Liver (tissue), 8 donors: ENCODE measurements at regions not wholly inside any gene's neighbourhood (a gene's known extent, or its start where the extent isn't known, plus 50 kb on each side); places are given as distances from the start of the nearest gene placed in this dataset.

Experiments
- DNase-seq: peaks from one replicate; pipeline ENCODE4 v3.0.0-alpha.2; 2017; ENCODE audit warnings: low spot score
- H3K27ac ChIP-seq, 2 donors: one replicate each; pipeline ENCODE4 v1.7.0; 2013; ENCODE audit warnings: inconsistent platforms in 2 of 2, low read length in 2 of 2, control low read depth in 1 of 2, low read depth in 1 of 2, mild to moderate bottlenecking in 1 of 2
- H3K27me3 ChIP-seq, 4 donors: one replicate each; pipeline versions ENCODE4 v1.6.1 to v1.7.0; 2013; ENCODE audit warnings: low read length in 3 of 4, inconsistent platforms in 1 of 4, mild to moderate bottlenecking in 1 of 4, moderate library complexity in 1 of 4; ENCODE audit not compliant: control insufficient read depth in 4 of 4, insufficient read depth in 4 of 4
- H3K36me3 ChIP-seq, 4 donors: one replicate each; pipeline versions ENCODE4 v1.6.1 to v1.7.0; 2013; ENCODE audit warnings: low read length in 3 of 4, mild to moderate bottlenecking in 3 of 4, low read depth in 1 of 4, moderate library complexity in 1 of 4; ENCODE audit not compliant: control insufficient read depth in 4 of 4, insufficient read depth in 3 of 4
- H3K4me1 ChIP-seq, 4 donors: one replicate each; pipeline versions ENCODE4 v1.6.1 to v1.7.0; 2013; ENCODE audit warnings: low read length in 3 of 4, mild to moderate bottlenecking in 3 of 4, moderate library complexity in 1 of 4; ENCODE audit not compliant: control insufficient read depth in 4 of 4, insufficient read depth in 4 of 4
- H3K4me3 ChIP-seq, 3 donors: one replicate each; pipeline versions ENCODE4 v1.6.1 to v1.7.0; 2013; ENCODE audit warnings: low read length in 3 of 3, control low read depth in 1 of 3, low read depth in 1 of 3, mild to moderate bottlenecking in 1 of 3
- H3K9ac ChIP-seq, 2 donors: one replicate each; pipeline ENCODE4 v1.7.0; 2013; ENCODE audit warnings: low read length in 2 of 2, mild to moderate bottlenecking in 2 of 2, moderate library complexity in 2 of 2, control low read depth in 1 of 2, low read depth in 1 of 2
- H3K9me3 ChIP-seq, 4 donors: one replicate each; pipeline versions ENCODE4 v1.6.1 to v1.7.0; 2013; ENCODE audit warnings: low read length in 3 of 4; ENCODE audit not compliant: control insufficient read depth in 4 of 4
- ATF3 ChIP-seq: IDR thresholded peaks from 2 replicates; pipeline ENCODE4 v1.6.1; 2016; ENCODE audit warnings: antibody characterized with exemption
- CTCF ChIP-seq: fragments of 150-350 bp; IDR thresholded peaks from 2 replicates; pipeline ENCODE4 v1.5.1; 2017; ENCODE audit warnings: improper control_type of control experiment, low read depth, low read length; ENCODE audit not compliant: missing input control
- EGR1 ChIP-seq, 2 donors: IDR thresholded peaks; 2 replicates each; pipeline ENCODE4 v1.6.1; 2016 to 2018; ENCODE audit warnings: antibody characterized with exemption in 2 of 2, low read depth in 2 of 2
- FOXA1 ChIP-seq: IDR thresholded peaks from 2 replicates; pipeline ENCODE4 v1.6.1; 2016; ENCODE audit warnings: antibody characterized with exemption
- FOXA2 ChIP-seq: IDR thresholded peaks from 2 replicates; pipeline ENCODE4 v1.6.1; 2016; ENCODE audit warnings: antibody characterized with exemption
- GABPA ChIP-seq, 2 donors: IDR thresholded peaks in 1 of 2; conservative IDR thresholded peaks in 1 of 2; 2 replicates each; pipeline ENCODE4 v1.6.1; 2016; ENCODE audit warnings: antibody characterized with exemption in 2 of 2, mild to moderate bottlenecking in 1 of 2, moderate library complexity in 1 of 2
- HNF4A ChIP-seq, 2 donors: conservative IDR thresholded peaks; 2 replicates each; pipeline ENCODE4 v1.6.1; 2016; ENCODE audit warnings: antibody characterized with exemption in 2 of 2, mild to moderate bottlenecking in 2 of 2
- HNF4G ChIP-seq: IDR thresholded peaks from 2 replicates; pipeline ENCODE4 v1.6.1; 2016; ENCODE audit warnings: antibody characterized with exemption
- JUND ChIP-seq, 2 donors: IDR thresholded peaks; 2 replicates each; pipeline ENCODE4 v1.6.1; 2016; ENCODE audit warnings: antibody characterized with exemption in 2 of 2
- MAX ChIP-seq: IDR thresholded peaks from 2 replicates; pipeline ENCODE4 v1.6.1; 2016; ENCODE audit warnings: antibody characterized with exemption
- NR2F2 ChIP-seq: IDR thresholded peaks from 2 replicates; pipeline ENCODE4 v1.6.1; 2016; ENCODE audit warnings: antibody characterized with exemption
- RAD21 ChIP-seq, 2 donors: IDR thresholded peaks; 2 replicates each; pipeline ENCODE4 v1.6.1; 2016; ENCODE audit warnings: antibody characterized with exemption in 2 of 2, mild to moderate bottlenecking in 2 of 2
- REST ChIP-seq: IDR thresholded peaks from 2 replicates; pipeline ENCODE4 v1.6.1; 2016; ENCODE audit warnings: antibody characterized with exemption, mild to moderate bottlenecking
- RXRA ChIP-seq, 2 donors: IDR thresholded peaks; 2 replicates each; pipeline ENCODE4 v1.6.1; 2017 to 2018; ENCODE audit warnings: antibody characterized with exemption in 2 of 2, mild to moderate bottlenecking in 1 of 2
- SP1 ChIP-seq: IDR thresholded peaks from 2 replicates; pipeline ENCODE4 v1.6.1; 2018; ENCODE audit warnings: antibody characterized with exemption, mild to moderate bottlenecking
- TAF1 ChIP-seq: conservative IDR thresholded peaks from 2 replicates; pipeline ENCODE4 v1.6.1; 2016; ENCODE audit warnings: antibody characterized with exemption, mild to moderate bottlenecking
- YY1 ChIP-seq: IDR thresholded peaks from 2 replicates; pipeline ENCODE4 v1.6.1; 2016; ENCODE audit warnings: antibody characterized with exemption, mild to moderate bottlenecking
- ZBTB33 ChIP-seq: IDR thresholded peaks from 2 replicates; pipeline ENCODE4 v1.6.1; 2016; ENCODE audit warnings: antibody characterized with exemption
- WGBS: extraction: QIAGEN DNeasy Blood & Tissue Kit; methylation state at CpG from one replicate; pipeline ENCODE4 v1.1.7; 2013; 5-methylcytosine and 5-hydroxymethylcytosine counted together
- donor health status: healthy.
- donor health status: healthy.
- donor health status: healthy.
- donor health status: healthy.
- donor health status: healthy.

- DNase-seq = no peak
- Histone ChIP-seq H3K9me3 (peaks cover 0 to 3% (median 0%) of the 10 kb centered on the region in 4 donors), H3K4me1 (no peaks in the 10 kb centered on the region), H3K4me3 (no peak overlapping the region), H3K27ac (no peak overlapping the region), H3K27me3 (peaks cover 0 to 6% (median 2%) of the 10 kb centered on the region in 4 donors), H3K9ac (no peak overlapping the region), H3K36me3 (no peaks in the 10 kb centered on the region)
- TF ChIP-seq RXRA (IDR thresholded peaks at IDR 0.05) (no peak), HNF4A (conservative IDR thresholded peaks at IDR 0.05) (no peak), MAX (no peak), HNF4G (no peak), FOXA2 (no peak), EGR1 (IDR thresholded peaks at IDR 0.05; ENCODE audit: low read depth in 2 of 2) (no peak), CTCF (no peak), SP1 (no peak), NR2F2 (no peak), RAD21 (IDR thresholded peaks at IDR 0.05) (no peak), ZBTB33 (no peak), REST (no peak), FOXA1 (no peak), ATF3 (no peak), GABPA (IDR thresholded peaks at IDR 0.05 in 1 of 2, conservative IDR thresholded peaks at IDR 0.05 in 1 of 2) (no peak), JUND (IDR thresholded peaks at IDR 0.05) (no peak), TAF1 (no peak), YY1 (no peak)
- 33% methylated on average over 11 of the region's 11 CpGs for WGBS
Observed at GRCh38 chr22:26985931-26986782, 328.8 kb downstream of the MIAT start.
